ENCODE measurements at regions not wholly inside any gene's neighbourhood (a gene's known extent, or its start where the extent isn't known, plus 50 kb on each side); places are given as distances from the start of the nearest gene placed in this dataset.
"Not testable (repeated sequence)": the region's sequence is repeated elsewhere in the genome, so short reads cannot be mapped to it uniquely, and the experiment has no call there.

DNA sequence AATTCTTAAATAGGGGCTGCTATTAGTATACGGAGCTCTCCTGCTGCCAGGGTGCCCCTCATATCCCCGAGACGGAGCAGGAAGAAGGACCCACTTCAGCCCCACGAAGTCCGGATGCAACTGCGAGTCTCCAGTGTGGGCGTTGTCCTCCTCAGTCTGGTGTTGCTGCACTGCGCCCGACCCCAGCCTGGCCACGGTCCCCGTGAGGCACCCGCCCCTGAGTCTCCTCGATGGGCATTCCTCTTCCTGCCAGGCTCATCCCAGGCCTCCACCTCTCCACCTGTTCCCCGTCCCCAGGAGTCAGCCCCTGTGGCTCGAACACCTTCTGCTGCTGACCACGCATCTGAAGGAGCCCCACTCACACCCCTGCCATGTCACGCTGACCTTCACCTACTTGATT, 68.1 kb upstream of the SFSWAP start:
- H3K4me3 ChIP-seq (ENCODE audit: low read length), result no peak overlapping the region
- TF ChIP-seq, protein P1, sequence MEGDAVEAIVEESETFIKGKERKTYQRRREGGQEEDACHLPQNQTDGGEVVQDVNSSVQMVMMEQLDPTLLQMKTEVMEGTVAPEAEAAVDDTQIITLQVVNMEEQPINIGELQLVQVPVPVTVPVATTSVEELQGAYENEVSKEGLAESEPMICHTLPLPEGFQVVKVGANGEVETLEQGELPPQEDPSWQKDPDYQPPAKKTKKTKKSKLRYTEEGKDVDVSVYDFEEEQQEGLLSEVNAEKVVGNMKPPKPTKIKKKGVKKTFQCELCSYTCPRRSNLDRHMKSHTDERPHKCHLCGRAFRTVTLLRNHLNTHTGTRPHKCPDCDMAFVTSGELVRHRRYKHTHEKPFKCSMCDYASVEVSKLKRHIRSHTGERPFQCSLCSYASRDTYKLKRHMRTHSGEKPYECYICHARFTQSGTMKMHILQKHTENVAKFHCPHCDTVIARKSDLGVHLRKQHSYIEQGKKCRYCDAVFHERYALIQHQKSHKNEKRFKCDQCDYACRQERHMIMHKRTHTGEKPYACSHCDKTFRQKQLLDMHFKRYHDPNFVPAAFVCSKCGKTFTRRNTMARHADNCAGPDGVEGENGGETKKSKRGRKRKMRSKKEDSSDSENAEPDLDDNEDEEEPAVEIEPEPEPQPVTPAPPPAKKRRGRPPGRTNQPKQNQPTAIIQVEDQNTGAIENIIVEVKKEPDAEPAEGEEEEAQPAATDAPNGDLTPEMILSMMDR (conservative IDR thresholded peaks at IDR 0.05; ENCODE audit: low read length), result no peak
- no peak for DNase-seq (ENCODE audit: low read depth)

DNA sequence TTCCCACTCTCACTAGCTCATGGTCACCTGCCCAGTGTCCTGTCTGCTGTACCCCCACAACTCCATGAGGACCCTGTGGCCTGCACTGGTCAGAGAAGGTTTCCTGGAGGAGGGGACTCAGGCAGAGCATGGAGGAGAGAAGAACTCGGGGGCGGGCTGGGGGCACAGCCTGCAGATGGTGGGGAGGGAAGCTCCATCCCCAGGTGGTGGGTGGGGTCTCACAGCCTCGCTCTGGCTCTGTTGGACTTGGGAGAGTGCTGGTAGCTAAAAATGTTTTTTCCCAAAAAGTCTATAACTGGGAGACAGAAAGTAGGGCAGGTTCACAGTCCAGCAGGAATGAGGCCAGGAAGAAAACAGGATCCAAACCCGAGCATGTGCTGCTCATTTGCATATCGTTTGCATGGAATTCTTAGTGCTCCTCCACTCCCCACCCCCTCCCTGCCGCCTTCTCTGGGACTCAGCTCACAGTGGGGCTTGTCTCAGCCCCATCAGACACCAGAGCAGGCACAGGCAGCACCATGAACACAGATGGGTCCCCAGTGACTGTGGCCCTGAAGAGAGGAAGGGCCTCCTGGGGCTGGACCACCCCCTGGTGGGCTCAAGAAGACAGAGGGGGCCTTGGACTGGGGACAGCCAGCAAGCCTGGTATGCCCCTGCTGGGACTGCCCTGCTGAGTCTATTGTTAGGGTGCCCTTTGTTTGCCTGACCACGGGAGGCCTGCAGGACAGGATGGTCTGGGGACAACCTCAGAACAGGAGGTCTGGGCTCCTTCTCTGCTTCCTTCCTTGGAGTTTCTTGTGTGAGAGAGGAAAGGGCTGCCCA, 67.0 kb upstream of the SFSWAP start:
- DNase-seq (ENCODE audit: low read depth), result no peak

DNA sequence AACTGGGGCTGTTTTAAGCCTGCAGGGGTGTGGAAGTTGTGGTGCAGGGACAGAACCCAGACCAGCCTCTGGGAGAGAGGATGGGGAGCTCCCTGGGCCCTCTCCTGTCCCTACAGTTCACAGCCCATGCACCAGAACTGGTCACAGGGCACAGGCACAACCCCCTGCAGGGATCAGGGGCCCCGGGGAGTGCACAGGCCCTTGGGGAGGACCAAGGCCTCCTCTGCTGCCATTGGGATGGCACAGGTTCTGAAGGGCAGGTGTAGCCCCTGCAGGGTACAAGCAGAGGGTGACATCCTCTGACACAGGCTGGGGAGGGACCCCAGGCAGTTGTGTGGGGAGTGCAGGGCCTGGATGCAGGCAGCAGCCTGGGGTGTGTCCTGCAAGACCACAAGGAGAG, 66.4 kb upstream of the SFSWAP start:
- no peak overlapping the region for H3K4me3 ChIP-seq (ENCODE audit: low read length)
- TF ChIP-seq, protein P1 (conservative IDR thresholded peaks at IDR 0.05; ENCODE audit: low read length), result no peak
- no peak for DNase-seq (ENCODE audit: low read depth)

More for the DNA sequence above, 67.0 kb upstream of the SFSWAP start:
- TF ChIP-seq, protein P1 (conservative IDR thresholded peaks at IDR 0.05; ENCODE audit: low read length), result no peak
- no peak overlapping the region for H3K4me3 ChIP-seq (ENCODE audit: low read length)

DNA sequence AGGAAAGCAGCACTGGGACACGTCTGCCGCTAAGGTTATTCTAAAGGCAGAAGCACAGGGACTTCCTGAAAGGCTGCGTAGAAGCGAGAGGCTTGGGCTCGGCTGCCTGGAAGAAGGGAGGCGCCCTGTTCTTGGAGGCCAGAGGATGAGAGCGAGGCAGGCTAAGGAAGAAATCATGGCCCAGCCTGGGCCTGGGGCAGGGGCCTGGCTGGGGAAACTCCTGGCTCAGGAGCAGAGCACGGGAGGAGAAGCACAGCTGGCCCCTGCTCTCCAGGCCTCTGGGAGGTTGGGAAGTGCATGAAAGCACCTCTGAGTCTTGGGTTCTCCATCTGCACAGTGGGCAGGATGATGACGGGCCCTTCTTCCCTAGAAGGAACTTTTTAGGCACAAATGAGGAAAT, 66.0 kb upstream of the SFSWAP start:
- DNase-seq (ENCODE audit: low read depth); H3K4me3 ChIP-seq (ENCODE audit: low read length): not testable (repeated sequence)

DNA sequence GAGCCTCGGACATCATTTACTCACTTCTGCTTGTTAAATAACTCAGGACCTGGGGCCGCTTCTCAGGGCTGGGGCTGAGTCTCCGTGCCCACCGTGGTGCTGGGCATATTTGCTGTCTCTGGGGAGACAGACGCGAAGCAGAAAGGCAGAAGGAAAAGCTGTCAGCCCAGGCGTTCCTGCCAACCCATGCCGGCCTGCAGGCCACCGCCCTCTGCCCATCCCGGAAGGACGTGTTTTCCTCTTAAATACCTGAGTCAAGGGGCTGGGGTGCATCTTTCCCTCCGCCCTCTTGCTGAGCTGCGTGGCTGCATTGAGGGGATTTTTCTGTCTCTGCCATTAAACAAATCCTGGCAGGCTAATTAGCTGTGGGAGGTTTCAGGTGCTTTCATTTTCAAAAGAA, 65.3 kb upstream of the SFSWAP start:
- DNase-seq (ENCODE audit: low read depth); H3K4me3 ChIP-seq (ENCODE audit: low read length): not testable (repeated sequence)

DNA sequence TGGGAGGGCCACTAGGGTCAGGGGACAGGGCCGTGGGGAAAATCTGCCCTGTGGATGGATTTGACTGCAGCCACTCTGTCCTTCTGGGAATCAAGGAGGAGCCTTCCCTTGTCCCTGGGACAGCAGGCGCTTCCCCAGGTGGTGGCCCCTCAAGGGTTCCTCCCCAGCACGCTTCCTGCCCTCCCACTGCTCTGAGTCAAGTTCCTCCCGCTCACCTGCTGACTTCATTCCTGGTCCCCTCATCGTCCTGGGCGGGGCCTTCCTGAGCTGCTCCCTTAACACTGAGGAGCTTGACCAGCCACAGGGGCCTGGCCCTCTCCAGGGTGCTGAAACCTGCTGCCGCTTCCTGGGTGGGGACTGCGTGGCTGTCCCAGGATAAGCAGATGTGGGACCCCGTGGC, 64.4 kb upstream of the SFSWAP start:
- not testable (repeated sequence) for H3K4me3 ChIP-seq (ENCODE audit: low read length)

DNA sequence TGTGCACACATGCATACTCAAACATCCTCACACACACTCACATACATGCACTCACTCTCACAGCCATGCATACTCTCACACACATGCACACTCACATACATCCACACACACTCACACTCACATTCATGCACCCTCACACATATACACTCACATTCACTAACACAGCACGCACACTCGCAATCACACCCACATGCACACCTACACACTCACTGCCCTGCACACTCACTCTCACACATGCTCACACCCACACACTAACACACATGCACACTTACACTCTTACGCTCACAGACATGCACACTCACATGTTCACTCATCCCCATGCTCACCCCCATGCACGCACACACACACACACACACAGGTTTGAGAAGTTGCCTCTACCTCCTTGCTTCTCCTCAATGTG, 63.2 kb upstream of the SFSWAP start:
- no peak for DNase-seq (ENCODE audit: low read depth)

More for the DNA sequence above, 64.4 kb upstream of the SFSWAP start:
- DNase-seq (ENCODE audit: low read depth), result not testable (repeated sequence)

DNA sequence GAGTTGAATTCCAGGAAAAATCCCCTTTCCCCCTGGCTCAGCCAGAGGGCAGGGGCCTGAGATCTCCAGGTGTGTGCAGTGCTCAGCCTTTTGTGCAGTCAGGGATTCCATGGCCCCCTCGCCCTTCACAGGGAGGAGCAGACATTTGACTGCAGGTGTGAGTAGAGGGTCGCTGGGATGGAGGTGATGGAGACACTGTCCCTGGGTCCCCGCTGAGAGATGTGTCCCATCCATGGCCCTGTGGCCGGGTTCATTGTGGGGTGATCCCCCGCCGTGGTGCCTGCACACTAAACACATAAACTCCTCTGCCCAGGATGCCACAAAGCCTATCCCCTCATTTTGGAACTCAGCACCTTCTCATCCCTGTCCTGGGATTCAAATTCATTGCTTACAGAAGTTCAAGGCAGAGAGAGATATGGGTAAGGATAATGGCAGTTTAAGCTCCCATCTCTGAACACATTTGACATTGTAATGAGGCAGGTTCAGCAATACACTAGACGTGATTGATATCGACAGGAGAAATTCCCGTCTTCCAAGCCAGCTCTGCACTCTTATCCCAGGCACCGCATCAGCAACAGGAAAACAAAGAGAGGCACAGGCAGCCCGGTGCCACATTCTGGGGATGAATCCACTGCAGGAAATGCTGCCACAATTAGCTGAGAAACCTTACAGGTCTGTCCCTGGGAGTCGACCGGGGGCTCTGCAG, 55.3 kb upstream of the SFSWAP start:
- H3K4me3 ChIP-seq (ENCODE audit: low read length); DNase-seq (ENCODE audit: low read depth): not testable (repeated sequence)

More for the DNA sequence above, 63.2 kb upstream of the SFSWAP start:
- TF ChIP-seq, protein P1 (conservative IDR thresholded peaks at IDR 0.05; ENCODE audit: low read length), result no peak
- H3K4me3 ChIP-seq (ENCODE audit: low read length), result no peak overlapping the region

DNA sequence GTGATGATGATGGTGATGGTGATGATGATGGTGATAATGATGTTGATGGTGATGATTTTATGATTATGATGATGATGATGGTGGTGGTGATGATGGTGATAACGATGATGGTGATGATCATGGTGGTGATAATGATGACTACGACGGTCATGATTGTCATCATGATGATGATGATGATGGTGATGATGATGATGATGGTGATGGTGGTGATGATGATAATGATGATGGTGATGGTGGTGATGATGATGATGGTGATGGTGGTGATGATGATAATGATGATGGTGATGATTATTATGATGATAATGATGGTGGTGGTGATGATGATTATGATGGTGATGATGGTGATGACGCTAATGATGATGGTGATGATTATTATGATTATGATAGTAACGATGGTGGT, 54.1 kb upstream of the SFSWAP start:
- not testable (repeated sequence) for DNase-seq (ENCODE audit: low read depth); H3K4me3 ChIP-seq (ENCODE audit: low read length)

DNA sequence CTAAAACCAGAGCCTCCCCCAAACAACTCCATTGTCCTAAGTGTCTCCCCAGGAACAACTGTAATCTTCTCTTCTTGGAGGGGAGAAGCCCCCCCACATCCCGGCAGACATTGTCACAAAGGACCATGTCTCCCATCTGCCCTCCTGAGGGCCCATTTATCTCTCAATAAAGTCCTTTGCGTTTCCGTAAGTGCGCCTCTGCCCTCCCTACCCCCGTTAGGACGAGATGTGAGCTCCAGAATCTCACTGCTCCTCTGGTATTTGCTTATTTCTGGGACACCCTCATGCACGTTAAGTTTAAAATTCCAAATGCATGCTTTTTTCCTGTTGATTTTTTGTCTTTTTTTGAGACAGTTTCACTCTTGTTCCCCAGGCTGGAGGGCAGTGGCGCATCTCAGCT, 52.3 kb upstream of the SFSWAP start:
- H3K4me3 ChIP-seq (ENCODE audit: low read length); DNase-seq (ENCODE audit: low read depth): not testable (repeated sequence)

DNA sequence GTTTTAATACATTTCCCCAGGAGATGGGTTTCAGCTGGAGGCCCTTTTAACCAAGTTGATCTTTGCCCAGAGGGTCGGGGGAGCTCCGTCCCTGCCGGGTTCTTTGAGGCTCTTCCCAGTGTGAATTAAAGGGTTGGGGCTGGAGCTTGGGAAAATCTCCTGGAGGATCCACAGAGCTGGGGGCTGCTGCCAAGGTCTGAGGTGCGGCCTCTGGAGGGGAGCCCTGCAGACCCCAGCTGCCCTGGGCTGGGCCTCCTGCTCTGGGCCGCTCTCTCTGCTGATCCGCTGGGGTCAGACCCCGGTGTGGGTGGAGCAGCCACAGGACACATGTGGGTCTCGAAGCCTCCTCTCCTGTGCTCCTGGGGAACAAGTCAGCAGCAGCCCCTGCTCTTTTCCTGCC, 51.4 kb upstream of the SFSWAP start:
- H3K4me3 ChIP-seq (ENCODE audit: low read length); DNase-seq (ENCODE audit: low read depth): not testable (repeated sequence)

DNA sequence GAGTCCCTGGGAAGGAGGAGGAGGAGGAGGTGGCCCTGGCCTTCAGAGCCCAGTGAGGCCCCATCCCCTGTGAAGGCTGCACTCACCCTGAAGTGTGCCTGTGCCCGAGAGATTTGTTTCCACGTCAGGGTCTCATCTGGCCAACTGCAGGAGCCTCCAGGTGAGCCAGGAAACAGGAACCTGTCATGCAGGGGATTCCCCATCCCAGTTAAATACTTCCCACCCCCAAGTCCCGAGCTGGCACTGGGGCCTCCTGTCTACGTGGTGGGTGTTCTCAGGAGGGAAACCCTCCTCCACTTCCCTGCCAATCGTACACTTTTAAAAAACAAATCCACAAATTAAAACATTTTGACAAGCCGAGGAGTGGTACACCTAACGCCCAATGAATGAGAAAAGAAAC, 50.9 kb upstream of the SFSWAP start:
- H3K4me3 ChIP-seq (ENCODE audit: low read length); DNase-seq (ENCODE audit: low read depth): not testable (repeated sequence)

DNA sequence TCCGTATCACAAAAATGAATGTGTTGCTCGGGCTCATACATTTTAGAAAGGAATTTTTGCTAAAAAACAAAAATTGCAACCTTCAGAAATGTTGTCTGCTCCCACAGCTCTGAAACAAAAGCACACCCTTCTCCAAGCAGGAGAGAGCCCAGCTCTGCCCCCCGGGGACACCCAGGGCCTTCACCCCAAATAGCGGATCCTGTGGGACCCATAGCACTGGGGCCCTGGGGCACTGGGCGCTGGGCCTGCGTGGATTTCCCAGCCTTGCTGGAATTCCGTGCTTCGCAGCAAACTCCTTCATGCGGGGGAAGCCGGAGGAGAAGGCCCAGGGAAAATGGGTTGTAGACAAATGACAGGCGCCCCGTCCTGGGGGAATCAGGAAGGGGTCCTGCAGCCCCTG, 50.5 kb upstream of the SFSWAP start:
- H3K4me3 ChIP-seq (ENCODE audit: low read length); DNase-seq (ENCODE audit: low read depth): not testable (repeated sequence)

Data from AG10803 (cell line).